HT1080 (cell line): ENCODE measurements at regions not wholly inside any gene's neighbourhood (a gene's known extent, or its start where the extent isn't known, plus 50 kb on each side); places are given as distances from the start of the nearest gene placed in this dataset.

Experiments
- DNase-seq: peaks from one replicate; pipeline ENCODE4 v3.0.0-alpha.2; 2015; ENCODE audit warnings: low read depth

DNA sequence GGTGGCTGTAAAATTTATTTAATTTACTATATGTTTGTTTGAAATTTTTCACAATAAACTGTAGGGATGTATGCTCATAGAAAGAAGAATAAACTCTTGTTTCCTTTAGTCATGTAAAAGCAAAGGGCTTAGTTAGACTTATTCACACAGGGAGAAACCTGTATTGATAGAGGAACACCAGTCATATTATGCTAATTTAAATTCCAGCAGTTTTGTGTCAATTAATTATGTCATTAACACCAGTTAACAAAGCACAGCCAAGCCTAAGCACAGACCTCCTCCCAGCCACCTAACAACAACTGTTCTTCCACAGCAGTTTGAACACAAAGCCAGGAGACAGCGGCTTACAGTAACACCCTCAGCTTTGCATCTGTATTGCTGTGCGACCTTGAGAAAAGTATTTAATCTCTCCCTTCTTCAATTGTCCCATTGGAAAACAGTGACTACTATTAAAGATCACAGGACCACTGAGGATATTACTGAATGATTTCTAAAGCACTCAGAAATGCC lies 260.8 kb upstream of the RRP15 start:
- DNase-seq = no peak

DNA sequence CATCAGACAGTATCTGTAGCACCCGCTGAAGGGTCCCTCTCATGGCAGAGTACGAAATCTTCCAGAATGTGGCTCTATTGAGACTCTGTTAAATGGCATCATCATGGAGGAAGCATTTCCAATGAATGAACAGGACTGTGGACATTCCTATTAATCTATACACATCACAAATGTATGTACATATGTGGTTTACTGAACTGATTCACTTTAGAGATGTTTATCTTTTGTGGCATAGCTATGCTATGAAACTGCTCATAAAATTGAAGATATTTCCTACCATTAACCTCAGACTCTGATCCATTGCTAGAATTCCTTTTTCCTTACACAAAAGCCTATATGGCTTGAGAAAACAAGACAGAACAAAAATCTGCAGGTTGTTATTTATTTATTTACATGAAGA lies 259.6 kb upstream of the RRP15 start:
- peak; percentile 69 for DNase-seq

DNA sequence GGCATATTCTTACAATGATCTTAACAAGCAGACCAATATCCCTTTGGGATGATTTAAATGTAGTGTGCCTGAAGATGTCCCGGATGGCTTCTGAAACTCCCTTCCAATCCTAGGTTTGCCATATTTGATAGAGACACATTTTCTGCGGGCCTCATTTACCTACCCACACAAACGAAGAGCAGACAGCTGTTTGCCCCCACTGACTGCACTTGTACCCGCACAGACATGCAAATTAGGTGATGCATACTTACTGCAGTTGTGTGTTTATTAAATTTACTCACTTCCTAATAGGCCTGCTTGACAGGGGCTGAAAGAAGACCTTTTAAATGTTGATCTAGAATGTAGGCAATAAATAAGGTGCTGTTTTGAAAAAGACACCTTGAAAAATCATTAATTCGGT lies 257.9 kb upstream of the RRP15 start:
- DNase-seq = no peak

DNA sequence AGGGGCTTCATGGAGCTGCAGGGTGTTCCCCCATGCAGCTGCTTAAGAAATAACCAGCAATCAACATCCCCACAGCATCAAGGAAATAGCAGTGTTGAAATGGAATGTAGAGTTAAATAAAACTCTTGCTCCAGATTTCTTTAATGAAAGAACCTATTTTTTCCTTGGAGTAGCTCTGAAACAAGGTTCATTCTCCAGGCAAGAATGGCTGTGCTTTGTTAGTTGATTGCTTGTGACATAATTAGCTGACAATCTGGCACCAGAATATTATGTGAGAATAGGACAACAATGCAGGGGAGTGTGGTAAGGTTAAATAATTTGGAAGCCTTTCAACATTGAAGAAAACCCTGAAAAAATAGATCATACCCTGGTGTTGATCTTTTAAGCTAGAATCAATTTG lies 254.2 kb upstream of the RRP15 start:
- DNase-seq = no peak

DNA sequence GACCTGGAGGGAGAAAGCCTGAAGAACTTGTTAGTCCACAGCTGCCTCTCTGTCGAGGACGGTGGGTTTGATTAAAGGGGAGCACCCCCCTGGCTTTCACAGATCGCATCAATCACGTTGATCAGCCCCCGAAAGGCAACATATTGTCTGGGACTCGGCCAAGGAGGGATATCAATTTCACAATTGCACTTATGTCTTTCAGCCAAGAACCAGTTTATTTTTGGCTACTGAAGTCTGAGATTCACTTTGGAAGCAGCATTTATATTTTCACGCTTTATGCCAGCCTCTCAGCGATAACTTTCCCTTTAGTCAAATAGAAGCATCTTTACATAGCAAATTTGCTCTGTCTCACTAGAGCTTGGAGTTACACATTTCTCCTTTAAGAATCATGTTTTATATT lies 253.2 kb upstream of the RRP15 start:
- no peak for DNase-seq

DNA sequence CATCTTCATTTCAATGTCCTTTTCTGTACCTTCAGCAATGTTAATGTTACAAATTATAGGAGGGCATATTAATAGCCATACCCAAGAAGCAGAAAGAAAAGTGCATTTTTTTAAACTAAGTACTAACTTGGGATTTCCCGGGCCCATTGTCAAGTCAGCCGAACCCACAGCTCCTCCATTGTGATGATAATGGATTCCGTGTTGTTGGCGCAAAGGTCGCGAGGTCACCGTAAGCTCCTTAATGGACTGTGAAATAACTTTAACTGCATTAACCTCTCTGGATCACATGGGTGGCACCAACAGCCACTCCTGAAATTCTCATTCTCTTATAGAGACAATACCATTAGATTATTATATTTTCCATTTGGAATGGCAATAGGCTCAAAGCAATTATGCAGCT lies 250.6 kb upstream of the RRP15 start:
- no peak for DNase-seq

DNA sequence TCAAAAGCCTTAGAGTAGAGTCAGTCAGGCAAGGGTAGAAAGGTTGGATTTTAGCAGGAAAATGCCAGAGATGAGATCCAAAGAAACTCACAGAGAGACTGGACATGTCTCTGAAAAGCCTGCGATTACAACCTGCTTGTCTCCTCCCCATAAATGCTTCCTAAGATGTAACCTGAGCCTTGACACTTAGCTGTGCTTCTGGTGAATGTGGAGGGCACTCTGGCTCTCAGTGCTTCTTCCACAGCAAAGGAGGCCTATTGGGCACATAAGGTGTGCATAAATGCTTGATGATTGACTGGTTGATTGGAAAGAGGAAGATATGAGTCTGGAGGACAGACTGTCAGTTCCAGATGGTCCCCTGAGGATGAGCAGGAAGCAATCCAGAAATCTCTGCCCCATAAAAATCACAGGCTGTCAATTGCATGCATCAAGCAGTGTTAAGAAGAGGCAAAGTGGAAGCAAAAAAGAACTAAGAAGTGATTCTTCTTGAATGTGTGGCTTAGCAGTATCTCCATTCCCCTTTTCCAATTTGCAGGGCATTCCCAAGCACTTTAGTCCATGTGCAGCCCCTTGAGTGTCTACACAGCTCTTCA lies 236.2 kb upstream of the RRP15 start:
- DNase-seq = no peak

DNA sequence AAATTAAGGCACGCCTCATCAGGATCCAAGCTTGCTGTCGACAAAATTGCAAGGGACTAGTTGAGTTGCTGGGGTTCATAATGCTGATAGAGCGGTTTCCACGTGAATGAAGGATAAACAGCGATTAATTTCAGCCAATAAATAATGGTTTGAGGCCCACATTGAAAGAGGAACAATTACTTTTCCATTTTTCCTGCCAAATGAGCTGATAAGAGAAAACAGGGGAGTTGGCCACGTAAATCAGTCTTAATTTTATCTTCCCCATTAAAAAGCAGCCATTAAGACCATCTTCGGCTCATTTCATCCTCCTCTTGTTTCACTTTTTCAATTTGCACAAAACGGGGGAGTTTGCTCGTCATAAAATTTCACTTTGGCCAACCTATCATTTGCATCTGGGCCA lies 235.5 kb upstream of the RRP15 start:
- no peak for DNase-seq

DNA sequence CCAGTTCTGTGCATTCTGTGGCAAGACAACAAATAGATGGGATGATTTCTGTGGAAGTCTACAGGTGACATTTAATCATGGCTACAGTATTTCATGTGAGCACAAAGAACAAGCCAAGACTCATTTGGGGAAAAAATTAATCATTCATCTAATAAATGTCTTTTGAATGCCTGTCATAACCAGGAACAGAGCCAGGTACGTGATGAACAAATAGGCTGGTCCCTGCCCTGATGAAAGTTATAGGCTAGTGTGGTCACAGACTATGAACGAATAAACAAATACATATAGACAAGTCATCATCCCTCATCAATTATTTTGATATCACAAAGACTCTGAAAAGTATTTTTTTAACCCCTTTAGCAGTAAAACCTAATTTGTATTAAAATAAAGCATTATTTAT lies 226.4 kb upstream of the RRP15 start:
- no peak for DNase-seq

DNA sequence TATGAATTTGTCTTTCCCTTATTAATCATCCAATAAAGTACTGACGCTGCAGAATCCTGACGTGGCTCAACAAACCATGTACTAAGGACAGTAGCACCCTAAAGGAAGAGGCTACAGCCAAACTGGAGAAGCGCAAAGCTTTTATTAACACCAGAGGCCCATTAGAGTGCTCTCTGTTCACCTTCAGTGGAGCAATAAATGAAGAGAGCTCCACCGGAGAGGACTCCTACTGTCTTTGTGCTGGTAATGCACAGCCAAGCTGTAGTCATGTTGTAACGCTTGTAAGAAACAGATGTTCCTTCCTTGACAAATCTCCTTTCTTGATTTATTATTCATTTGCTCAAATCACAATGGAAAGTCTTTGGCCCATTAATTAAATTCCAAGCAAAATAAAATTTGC lies 220.7 kb upstream of the RRP15 start:
- DNase-seq = no peak

DNA sequence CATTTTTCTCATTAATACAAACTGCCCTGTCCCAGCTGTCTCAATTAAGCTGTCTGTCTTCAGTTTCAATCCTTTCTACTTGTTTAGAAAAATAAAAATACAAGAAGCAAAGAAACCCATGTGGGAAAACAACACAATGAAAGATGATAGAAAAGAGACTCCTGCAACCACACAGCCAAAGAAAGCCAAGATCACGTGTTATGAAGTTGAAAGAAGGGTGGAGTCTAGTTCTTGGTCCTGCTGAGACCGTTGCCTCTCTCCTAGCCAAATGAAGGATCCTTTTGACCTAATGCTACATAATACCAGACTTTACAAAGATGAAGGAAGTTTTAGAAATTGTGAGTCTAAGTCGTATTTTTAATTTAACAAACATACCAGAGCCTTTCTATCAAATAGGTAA lies 218.8 kb upstream of the RRP15 start:
- no peak for DNase-seq

DNA sequence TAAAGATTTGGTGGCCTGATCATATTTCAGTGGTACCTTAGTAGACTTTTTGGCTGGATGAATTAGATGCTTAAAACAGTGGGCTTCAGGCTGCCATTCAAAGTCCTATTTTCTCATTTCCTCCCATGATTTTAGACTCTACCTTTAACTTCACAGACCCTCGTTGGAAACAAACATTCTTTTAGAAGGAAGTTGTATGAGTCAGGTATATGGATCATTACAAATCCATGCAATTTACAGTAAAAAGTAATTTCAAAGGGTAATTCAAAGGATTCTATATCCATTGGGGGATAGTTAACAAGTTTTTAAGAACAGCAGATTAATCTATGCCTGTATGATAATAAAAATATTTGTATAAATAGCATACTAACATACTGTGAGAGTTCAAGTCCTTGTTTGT lies 216.9 kb upstream of the RRP15 start:
- no peak for DNase-seq

DNA sequence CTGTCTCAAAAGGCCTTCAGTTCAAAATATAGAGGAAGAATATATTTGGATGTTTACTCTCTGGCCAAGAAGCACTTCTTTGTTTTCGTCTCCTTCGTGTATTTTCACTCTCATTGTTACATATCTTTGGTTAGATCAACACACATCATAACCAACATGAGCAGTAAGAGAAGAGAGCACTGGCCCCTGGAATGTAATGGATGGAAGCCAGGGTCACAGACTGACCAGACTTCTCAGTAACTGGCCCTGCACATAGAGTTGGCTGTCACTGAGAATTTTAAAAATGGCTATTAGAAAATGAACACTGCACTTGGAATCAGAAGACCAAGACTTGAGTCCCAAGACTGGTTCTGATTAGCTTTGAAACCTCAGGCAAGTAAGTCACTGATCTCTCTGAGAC lies 215.9 kb upstream of the RRP15 start:
- DNase-seq = no peak

DNA sequence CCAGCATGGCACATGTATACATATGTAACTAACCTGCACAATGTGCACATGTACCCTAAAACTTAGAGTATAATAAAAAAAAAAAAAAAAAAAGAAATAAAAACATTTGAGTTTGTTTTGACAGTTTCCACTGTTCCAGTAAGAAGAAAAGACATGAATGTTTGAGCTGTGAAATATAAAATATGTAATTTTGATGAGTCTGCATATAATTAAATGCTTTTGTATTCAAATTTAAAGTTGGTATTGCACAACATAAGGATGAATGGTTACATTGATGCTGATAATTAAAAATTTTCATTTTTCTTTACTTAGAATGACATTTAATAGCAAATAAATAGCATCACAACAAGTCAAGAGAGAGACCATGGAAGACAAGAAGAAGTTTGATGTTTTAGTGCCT lies 212.0 kb upstream of the RRP15 start:
- DNase-seq = no peak

DNA sequence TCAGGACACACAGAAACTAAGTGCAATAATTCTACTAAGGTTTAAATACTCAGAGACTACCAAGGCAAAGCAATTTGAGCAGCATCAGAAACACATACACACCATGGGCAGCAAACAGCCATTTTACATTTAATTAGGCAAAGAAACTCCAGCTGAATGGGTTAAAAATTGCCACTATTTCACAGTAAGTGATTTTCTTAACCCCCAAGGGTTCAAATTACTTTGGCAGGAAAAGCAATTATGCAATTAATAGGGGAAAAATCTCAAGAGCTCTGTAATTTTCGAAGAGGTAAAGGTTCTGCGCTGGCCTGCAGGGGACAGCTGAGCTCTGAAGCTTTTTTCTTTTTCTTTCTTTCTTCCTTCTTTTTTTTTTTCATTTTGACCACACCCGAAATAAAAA lies 206.2 kb upstream of the RRP15 start:
- DNase-seq = no peak

DNA sequence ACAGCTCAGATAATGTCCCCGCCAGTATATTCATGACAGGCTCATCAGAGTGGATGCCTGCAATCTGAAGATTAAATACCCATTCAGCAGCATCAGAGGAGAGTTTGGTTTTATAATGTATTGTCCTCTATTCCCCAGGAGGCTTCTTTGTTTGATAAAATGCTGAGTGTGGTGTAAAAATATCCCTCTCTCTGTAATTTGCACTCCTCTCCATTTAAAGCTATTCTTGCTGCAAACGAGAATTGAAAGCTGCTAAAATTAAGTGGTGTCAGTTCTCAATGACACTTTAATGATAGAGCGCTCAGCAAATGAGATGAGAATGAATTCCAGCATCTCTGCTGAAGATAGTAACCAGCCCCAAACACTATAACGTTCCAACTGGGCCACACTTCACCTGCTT lies 205.7 kb upstream of the RRP15 start:
- DNase-seq = no peak

DNA sequence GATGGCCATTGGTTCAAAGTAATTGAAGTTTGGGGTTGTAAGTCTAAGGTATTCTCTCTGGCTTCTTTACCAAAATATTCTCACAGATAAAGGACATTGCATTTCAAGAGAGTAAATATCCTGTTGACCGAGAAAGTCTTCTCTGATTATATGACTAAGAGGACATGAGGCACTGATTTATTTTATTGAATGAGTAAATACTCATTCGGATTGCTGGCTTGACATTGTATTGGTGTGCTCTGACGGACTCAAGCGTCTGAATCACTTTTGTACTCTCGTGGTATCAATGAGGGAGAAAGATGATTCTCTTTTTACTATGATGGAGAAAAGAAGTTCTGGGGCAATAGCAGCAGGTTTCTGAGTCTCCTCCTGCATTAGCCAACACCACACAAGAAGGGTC lies 205.3 kb upstream of the RRP15 start:
- no peak for DNase-seq

DNA sequence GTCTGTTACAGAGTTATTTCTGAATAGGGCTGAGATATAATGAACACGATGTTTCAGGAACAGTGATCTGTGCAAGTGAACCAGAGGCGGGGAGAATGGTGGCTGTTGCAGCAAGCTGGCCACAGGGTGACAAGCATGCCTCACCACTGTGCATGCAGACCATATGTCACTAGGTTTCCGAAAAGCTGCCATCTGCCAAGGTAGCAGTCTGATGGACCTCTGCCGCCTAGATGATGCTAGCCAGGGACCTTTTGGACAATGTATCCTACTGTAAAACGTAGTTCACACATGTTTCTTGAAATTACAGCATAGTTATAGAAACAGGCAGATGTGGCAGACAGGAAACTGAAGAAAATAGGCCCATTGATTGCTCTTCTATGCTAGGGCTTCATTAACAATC lies 204.2 kb upstream of the RRP15 start:
- no peak for DNase-seq

DNA sequence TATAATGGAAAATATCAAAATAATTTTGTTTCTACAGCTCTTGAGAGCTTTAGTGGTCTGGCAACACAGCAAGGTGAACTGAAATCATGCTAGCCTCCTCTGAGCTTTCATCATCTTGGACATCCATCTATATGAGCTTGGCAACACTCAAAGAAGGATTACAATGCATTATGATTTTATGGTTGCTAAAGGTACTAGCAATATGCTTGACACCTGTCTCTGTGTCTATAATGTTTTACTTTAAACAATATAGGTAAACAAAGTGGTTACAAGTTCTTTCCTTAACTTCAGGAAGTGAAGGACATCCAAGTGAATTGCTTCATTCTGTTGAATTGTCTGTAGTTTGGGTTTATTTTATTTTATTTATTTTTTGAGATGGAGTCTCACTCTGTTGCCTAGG lies 203.7 kb upstream of the RRP15 start:
- no peak for DNase-seq

DNA sequence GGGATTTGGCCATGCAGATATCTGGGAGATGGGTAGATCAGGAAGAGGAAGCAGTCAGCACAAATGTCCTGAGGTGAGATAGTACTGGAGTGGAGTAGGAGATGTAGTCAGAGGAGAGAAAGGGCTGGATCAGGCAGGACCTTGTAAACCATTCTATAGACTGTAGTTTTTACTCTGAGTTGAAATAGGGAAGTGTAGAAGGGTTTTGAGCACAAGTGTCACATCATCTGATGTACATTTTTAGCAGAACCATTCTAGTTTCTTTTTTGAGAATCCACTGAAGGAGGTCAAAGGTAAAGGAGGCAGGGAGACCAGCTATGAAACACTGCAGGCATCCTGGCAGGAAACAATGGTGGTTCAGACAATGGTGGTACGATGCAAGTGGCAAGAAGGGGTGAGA lies 194.6 kb upstream of the RRP15 start:
- no peak for DNase-seq

DNA sequence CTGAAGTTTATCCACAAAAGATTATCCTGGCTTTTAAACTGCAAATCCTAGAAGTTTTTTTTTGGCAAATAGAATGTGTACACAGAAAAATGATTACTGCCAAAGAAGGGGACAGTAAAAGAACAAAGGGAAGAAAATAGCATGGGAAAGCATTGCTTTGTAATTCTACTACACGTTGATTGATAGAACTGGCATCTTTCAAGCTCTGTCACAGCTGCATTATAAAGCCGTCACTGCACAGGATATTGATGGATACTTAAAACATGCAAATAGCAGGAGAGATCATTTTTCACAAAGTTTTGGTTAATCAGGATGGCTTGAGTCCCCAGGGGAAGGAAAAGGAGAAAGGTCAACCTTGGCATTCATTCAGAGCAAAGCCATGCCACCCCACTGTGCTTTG lies 183.7 kb upstream of the RRP15 start:
- DNase-seq = no peak

DNA sequence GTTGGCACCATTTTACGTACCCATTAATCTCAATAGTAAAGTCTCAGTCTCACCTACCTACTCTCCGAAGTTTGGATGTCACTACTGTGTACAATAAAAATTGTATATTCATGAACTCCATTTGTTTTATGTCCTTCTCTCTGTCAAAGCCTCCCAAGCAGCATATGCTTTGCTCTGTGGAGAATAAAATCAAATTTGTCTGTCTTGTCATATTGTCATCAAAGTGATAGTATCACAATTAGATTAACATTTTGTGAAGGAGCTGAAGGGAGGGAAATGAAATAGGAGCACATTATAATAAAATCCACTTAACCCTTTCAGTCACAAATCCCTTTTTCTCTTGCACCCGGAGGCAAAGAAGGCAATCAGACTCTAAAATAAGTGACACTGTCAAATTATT lies 177.1 kb upstream of the RRP15 start:
- no peak for DNase-seq

DNA sequence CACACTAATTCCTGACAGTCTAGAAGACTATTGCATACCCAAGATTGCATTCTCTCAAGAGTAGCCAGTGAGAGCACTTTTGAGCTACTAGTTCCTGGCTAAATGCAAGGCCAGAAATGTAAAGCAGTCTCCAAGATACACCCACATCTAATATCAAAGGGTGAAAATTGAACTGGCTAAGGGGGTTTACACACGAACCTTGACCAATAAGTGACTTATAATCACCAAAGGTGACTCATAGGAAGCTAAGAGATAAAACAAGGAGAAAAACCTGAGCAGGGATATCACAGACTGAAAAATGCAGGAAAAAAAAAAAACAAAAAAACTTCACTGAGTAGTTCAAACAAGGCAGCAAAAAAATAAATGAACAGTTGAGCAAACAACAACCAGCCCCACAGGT lies 172.2 kb upstream of the RRP15 start:
- peak; percentile 26 for DNase-seq

DNA sequence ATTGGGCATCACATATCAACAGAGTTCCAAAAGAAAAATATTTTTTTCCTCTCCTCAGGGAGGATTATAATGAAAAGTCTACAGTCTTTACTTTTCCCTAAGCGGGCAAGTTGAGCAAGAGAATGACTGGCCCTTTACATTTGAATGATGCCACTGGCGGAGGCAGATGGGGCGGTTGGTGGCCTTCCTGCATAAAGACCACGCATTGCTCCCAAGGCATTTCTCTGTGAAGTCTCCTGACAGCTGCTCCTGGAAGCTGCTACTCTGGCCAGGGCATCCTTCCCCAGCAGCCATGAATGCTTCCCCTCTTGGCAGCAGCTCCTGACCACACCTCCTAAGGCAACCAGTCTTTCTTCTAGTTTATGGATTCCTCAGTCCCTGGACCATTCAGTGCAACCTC lies 161.1 kb upstream of the RRP15 start:
- DNase-seq = no peak
